Testis (tissue), 2 donors: ENCODE measurements at regions not wholly inside any gene's neighbourhood (a gene's known extent, or its start where the extent isn't known, plus 50 kb on each side); places are given as distances from the start of the nearest gene placed in this dataset.
"Not testable (repeated sequence)": the region's sequence is repeated elsewhere in the genome, so short reads cannot be mapped to it uniquely, and the experiment has no call there.

Source experiments
- CTCF ChIP-seq, 3 experiments: fragments of 450-650 bp in 2 of 3; fragments of 200-600 bp in 1 of 3; sonication (generic) in 1 of 3; IDR thresholded peaks; one replicate each; pipeline ENCODE4 v1.5.1; 2016 to 2019; ENCODE audit warnings: antibody characterized with exemption in 3 of 3, mild to moderate bottlenecking in 2 of 3, moderate library complexity in 1 of 3
- POLR2A ChIP-seq: fragments of 450-650 bp; IDR thresholded peaks from one replicate; pipeline ENCODE4 v1.6.1; 2017; ENCODE audit warnings: antibody characterized with exemption, mild to moderate bottlenecking, moderate library complexity

GRCh38 chr2:89927018-89927417 is 1235.5 kb downstream of the RPIA start:
- not testable (repeated sequence) for TF ChIP-seq CTCF (IDR thresholded peaks at IDR 0.05); POLR2A
